GM18873 (cell line): ENCODE measurements at regions not wholly inside any gene's neighbourhood (a gene's known extent, or its start where the extent isn't known, plus 50 kb on each side); places are given as distances from the start of the nearest gene placed in this dataset.
"Not testable (repeated sequence)": the region's sequence is repeated elsewhere in the genome, so short reads cannot be mapped to it uniquely, and the experiment has no call there.

ENCODE experiments used
- ATAC-seq: cut with Tn5 transposase; IDR thresholded peaks from one replicate; pipeline ENCODE4 v1.9.1; 2021; ENCODE audit warnings: mild to moderate bottlenecking, moderate library complexity, moderate number of reproducible peaks; ENCODE audit not compliant: unreplicated experiment, low FRiP score

GRCh38 chr10:45520476-45520875 is 146.5 kb downstream of the ALOX5 start:
- no peak for ATAC-seq

GRCh38 chr10:45518741-45519140 is 144.7 kb downstream of the ALOX5 start:
- no peak for ATAC-seq

DNA sequence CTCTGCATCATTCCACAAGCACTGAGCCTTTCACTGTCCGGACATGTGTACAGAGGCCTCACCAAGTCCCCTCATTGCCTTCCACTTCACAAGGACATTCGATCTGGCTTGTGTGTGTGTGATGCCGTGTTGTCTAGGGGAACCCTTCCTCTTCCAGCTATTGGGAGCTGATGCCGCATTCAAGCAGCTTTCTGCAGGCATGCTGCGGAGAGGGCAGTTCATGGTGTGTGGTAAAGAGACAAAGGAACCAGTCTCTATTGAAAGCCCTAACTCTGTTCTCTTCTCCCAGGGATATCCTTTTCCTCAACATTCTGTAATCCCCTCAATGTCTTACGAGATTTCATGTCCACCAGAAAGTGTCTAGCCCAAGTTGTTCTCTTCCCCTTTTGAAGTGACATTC is 141.6 kb downstream of the ALOX5 start:
- ATAC-seq, result no peak

DNA sequence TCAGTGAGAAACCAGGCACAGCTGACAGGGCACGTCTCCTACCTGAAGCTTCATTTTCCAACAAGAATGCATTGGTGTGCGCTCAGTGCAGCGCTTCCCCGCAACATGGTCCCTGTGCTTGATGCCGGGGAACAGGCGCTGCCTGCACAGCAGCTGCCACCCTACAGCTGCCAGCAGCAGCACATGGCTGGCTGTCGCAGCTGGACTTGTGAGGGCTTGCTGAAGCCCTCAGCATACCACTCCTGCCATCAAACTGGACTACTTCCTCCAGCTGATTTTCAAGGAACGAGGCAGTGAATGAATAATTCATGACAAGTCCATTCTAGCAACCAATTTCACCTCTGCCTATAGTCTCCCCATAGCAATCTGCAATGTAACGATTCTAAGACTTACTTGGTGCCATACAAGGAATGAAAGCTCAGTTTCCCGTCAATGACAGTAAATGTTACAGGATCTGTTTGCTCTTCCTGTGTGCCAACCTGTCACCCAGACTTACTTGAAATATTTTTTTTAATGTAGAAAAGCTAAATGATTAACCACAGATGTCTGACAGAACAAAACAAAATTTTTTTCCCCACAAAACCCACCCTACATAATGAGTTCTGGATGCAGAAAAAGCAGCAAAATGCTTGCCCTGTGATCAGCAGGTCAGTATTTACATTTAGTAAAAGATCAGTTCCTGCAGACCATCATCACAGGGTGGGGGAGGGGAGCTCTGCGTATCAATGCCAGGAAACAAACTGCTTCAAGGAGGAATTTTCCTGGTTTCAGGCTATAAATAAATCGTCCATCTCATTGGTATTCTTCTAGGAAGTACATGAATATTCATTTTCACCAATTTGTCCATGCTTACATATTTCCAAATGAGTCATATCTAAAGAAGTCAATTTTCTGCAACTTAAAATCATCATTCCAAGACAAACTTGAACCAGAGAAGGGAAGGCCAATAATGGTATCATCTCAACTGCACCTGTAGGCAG is 140.6 kb downstream of the ALOX5 start:
- ATAC-seq, result no peak

DNA sequence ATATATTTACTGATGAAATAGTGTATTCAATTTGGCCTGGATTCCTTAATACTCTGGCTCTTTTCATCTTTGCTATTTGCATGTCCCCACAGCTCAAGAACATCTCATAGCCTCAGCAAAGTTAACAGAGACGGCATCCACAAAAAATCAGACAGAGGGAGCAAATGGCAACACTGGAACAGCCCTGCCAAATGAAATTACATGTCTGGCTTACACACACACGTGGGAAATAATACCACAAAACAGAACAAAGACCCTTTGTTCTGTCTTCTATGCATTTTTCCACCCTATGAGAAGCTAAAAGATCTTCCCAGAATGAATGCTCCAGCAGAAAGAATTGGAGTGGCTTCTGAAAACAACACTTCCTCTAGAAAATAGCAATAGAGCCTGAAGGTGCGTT is 139.5 kb downstream of the ALOX5 start:
- no peak for ATAC-seq

- ATAC-seq, result not testable (repeated sequence)
Measured at GRCh38 chr10:45511926-45512325, 137.9 kb downstream of the ALOX5 start.

DNA sequence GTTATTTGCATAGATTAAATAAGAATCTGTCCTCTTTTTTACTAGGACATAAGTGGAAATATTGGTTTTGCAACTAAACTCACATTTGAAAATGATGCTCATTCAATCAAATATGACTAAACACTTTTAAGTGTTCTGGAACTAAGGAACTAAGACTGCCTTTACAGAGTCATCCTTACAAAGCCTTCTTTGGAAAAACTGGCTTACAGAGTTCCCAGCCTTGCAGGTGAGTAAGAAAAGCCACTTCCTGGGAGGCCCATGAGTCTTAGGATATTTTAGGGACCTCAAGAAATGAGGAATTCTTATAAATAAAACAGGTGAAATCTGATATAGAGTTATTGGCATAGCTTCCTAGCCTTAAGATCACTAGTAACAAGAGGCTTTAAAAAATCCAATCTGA is 135.5 kb downstream of the ALOX5 start:
- no peak for ATAC-seq

GRCh38 chr10:45505311-45505710 is 131.3 kb downstream of the ALOX5 start:
- no peak for ATAC-seq

DNA sequence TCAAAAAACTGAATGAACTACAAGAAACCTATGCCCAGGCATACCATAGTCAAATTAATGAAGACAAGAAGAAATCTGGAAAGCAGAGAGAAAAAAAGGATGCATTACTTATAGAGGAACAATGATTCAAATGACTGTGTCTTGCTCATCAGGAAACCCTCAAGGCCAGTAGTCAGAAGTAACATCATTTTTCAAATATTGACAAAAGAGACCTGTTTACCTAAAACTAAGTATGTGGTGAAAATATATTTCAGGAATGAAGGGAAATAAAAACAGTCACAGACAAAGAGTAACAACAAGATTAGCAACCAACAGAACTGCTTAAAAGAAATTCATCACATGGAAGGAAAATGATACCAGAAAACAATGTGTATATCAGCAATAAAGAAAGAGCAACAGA is 128.4 kb downstream of the ALOX5 start:
- no peak for ATAC-seq

DNA sequence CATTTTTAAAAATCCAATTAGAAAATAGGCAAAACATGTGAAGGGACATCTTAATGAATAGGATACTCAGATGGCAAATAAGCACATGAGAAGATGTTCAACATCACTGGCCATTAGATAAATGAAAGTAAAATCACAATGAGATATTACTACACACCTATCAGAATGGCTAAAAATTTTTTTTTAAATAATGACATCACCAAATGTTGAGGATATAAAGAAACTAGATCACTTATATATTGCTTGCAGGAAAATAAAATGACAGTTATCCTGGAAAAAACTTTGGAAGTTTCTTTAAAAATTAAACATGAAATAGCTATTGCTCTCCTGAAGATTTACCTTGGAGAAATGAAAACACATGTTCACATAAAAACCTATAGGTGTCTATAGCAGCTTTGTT is 127.8 kb downstream of the ALOX5 start:
- ATAC-seq, result no peak

- no peak for ATAC-seq
Measured at GRCh38 chr10:45500798-45501197, 126.8 kb downstream of the ALOX5 start.

- no peak for ATAC-seq
Measured at GRCh38 chr10:45500304-45500703, 126.3 kb downstream of the ALOX5 start.

GRCh38 chr10:45495438-45496152 is 121.6 kb downstream of the ALOX5 start:
- ATAC-seq, result no peak
